Uterus (tissue), 2 donors: ENCODE measurements at regions not wholly inside any gene's neighbourhood (a gene's known extent, or its start where the extent isn't known, plus 50 kb on each side); places are given as distances from the start of the nearest gene placed in this dataset.

ENCODE experiments used
- CTCF ChIP-seq, 4 experiments: fragments of 200-600 bp in 2 of 4; fragments of 450-650 bp in 2 of 4; sonication (generic) in 2 of 4; IDR thresholded peaks; one replicate each; pipeline ENCODE4 v1.5.1; 2016 to 2019; ENCODE audit warnings: antibody characterized with exemption in 4 of 4, mild to moderate bottlenecking in 2 of 4, moderate library complexity in 1 of 4
- POLR2A ChIP-seq, 2 donors: fragments of 450-650 bp; IDR thresholded peaks; one replicate each; pipeline ENCODE4 v1.6.1; 2016; ENCODE audit warnings: antibody characterized with exemption in 2 of 2, mild to moderate bottlenecking in 1 of 2, moderate library complexity in 1 of 2

GRCh38 chr21:25457411-25457810, 149.9 kb downstream of the MRPL39 start:
- TF ChIP-seq POLR2A (IDR thresholded peaks at IDR 0.05), result no peak
- TF ChIP-seq CTCF (IDR thresholded peaks at IDR 0.05), result no peak
